HEK293T (cell line): ENCODE measurements at regions not wholly inside any gene's neighbourhood (a gene's known extent, or its start where the extent isn't known, plus 50 kb on each side); places are given as distances from the start of the nearest gene placed in this dataset.

Experiments
- CTCF ChIA-PET: fragments of 350-600 bp; formaldehyde crosslinking; extraction: SDS; loops from one replicate; lab custom pipeline; 2021; ENCODE audit warnings: antibody characterized with exemption, inconsistent platforms; lab: Yijun Ruan, JAX
- POLR2A ChIA-PET: fragments of 350-600 bp; formaldehyde crosslinking; extraction: SDS; loops from one replicate; lab custom pipeline; 2020; ENCODE audit warnings: antibody characterized with exemption, inconsistent platforms; lab: Yijun Ruan, JAX
- DNase-seq: peaks from one replicate; pipeline ENCODE4 v3.0.0; 2012; ENCODE audit warnings: mixed read lengths; ENCODE audit errors: extremely low spot score
- ARNT ChIP-seq: fragments of 450-650 bp; IDR thresholded peaks from 2 replicates; pipeline ENCODE4 v1.6.1; 2017; ENCODE audit warnings: mild to moderate bottlenecking
- BHLHE40 ChIP-seq: fragments of 450-650 bp; IDR thresholded peaks from 2 replicates; pipeline ENCODE4 v1.6.1; 2016; ENCODE audit warnings: mild to moderate bottlenecking, moderate library complexity, borderline replicate concordance
- CTBP1 ChIP-seq: fragments of 450-650 bp; IDR thresholded peaks from 2 replicates; pipeline ENCODE4 v1.6.1; 2016; ENCODE audit warnings: borderline replicate concordance
- ELF4 ChIP-seq: fragments of 450-650 bp; IDR thresholded peaks from 2 replicates; pipeline ENCODE4 v1.6.1; 2017; ENCODE audit warnings: antibody characterized with exemption
- FOXA1 ChIP-seq: fragments of 450-650 bp; IDR thresholded peaks from 2 replicates; pipeline ENCODE4 v1.6.1; 2016; ENCODE audit warnings: mild to moderate bottlenecking
- FOXK2 ChIP-seq: fragments of 450-650 bp; IDR thresholded peaks from 2 replicates; pipeline ENCODE4 v1.6.1; 2016; ENCODE audit warnings: mild to moderate bottlenecking
- FOXM1 ChIP-seq: fragments of 450-650 bp; IDR thresholded peaks from 2 replicates; pipeline ENCODE4 v1.6.1; 2017; ENCODE audit warnings: mild to moderate bottlenecking, borderline replicate concordance
- HDGF ChIP-seq: fragments of 450-650 bp; IDR thresholded peaks from 2 replicates; pipeline ENCODE4 v1.6.1; 2017; ENCODE audit warnings: antibody characterized with exemption, borderline replicate concordance
- L3MBTL2 ChIP-seq: fragments of 450-650 bp; conservative IDR thresholded peaks from 2 replicates; pipeline ENCODE4 v1.6.1; 2016; ENCODE audit warnings: mild to moderate bottlenecking
- LEF1 ChIP-seq: fragments of 450-650 bp; IDR thresholded peaks from 2 replicates; pipeline ENCODE4 v1.6.1; 2017; ENCODE audit warnings: mild to moderate bottlenecking, borderline replicate concordance
- NFRKB ChIP-seq: fragments of 450-650 bp; IDR thresholded peaks from 2 replicates; pipeline ENCODE4 v1.6.1; 2016; ENCODE audit warnings: mild to moderate bottlenecking, moderate library complexity
- SP1 ChIP-seq: fragments of 450-650 bp; IDR thresholded peaks from 2 replicates; pipeline ENCODE4 v1.6.1; 2017
- SUZ12 ChIP-seq: fragments of 450-650 bp; IDR thresholded peaks from 2 replicates; pipeline ENCODE4 v1.6.1; 2016; ENCODE audit warnings: mild to moderate bottlenecking
- TARDBP ChIP-seq: fragments of 450-650 bp; IDR thresholded peaks from 2 replicates; pipeline ENCODE4 v1.6.1; 2016
- ZNF384 ChIP-seq: fragments of 450-650 bp; IDR thresholded peaks from 2 replicates; pipeline ENCODE4 v1.6.1; 2016
- TF ChIP-seq, protein P1 (sequence below): fragments of 450-650 bp; IDR thresholded peaks from 2 replicates; pipeline ENCODE4 v1.6.1; 2016

DNA sequence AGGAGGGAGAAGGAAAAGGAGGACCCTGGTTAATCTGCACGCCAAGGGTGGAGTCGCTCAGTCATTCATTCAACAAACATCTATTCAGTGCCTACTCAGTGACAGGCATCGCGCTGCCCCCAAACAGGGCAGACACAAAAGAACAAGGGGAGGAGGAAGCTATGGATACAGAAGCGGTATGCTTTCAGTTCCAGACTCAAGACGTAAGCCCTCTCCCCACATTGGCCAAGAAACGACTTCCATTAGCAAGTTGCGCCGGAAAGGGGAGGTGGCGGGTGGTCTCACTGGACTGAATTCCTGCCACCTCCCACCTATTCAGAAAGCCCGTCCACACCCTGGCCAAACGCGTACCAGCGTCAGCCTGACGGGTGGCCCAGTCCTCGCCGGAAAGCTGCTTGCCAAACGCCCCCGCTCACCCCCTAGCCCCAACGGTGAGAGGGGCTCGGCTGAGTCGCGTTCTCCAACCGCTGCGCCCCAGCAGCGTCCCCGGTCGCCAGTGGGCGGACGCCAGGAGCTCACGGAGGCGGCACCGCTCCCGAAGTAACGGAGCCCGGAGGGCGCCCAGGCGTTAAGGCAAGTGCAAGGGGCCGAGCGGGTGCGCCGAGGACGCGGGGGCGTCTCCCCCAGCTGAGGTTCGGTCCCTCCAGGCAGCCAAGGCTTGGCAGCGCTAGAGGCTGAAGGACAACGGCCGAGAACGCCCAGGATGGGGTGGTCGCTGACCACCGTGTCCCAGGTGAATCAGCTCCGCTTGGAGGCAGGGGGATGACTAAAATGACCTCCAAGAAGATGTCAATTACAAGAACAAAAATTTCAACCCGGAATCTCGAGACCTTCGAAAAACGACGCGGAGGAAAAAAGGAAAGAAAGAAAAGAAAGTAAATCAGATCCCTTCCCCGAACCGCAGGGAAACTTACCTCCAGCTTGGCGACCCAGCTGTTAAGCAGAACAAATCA lies 470.7 kb downstream of the SOX9 start:
- TF ChIP-seq ZNF384: no peak
- TF ChIP-seq BHLHE40: no peak
- TF ChIP-seq FOXK2: no peak
- ChIA-PET CTCF (interaction anchor here (1.0 to 1.4 kb wide), 3 partner anchors 12 to 35 kb away, joined by 3 to 4 read pairs (median 3); no protein-coding TSS in a partner anchor), POLR2A (interaction anchor here (1.0 to 2.2 kb wide), 3 partner anchors 12 to 31 kb away, joined by 4 to 15 read pairs (median 8); no protein-coding TSS in a partner anchor)
- peak; percentile 38 for DNase-seq

- ChIA-PET POLR2A (interaction anchor here (0.6 to 2.2 kb wide), 8 partner anchors 10 to 32 kb away, joined by 3 to 15 read pairs (median 4); no protein-coding TSS in a partner anchor), CTCF (interaction anchor here (1.0 to 1.4 kb wide), 3 partner anchors 11 to 35 kb away, joined by 3 to 4 read pairs (median 3); no protein-coding TSS in a partner anchor)
- TF ChIP-seq L3MBTL2 (peak; percentile 24; the same call in 1 of the 2 replicates), ELF4 (peak; percentile 94), HDGF (no peak), TARDBP (no peak)
- peak; percentile 96 for DNase-seq
Observed at GRCh38 chr17:72592242-72592966, 471.6 kb downstream of the SOX9 start.

- no peak for DNase-seq
- POLR2A ChIA-PET: interaction anchor here (0.6 to 2.2 kb wide), 7 partner anchors 9 to 31 kb away, joined by 3 to 15 read pairs (median 5); no protein-coding TSS in a partner anchor
- no peak for TF ChIP-seq BHLHE40
- TF ChIP-seq SP1: no peak
- TF ChIP-seq ARNT: no peak
- TF ChIP-seq, protein P1, sequence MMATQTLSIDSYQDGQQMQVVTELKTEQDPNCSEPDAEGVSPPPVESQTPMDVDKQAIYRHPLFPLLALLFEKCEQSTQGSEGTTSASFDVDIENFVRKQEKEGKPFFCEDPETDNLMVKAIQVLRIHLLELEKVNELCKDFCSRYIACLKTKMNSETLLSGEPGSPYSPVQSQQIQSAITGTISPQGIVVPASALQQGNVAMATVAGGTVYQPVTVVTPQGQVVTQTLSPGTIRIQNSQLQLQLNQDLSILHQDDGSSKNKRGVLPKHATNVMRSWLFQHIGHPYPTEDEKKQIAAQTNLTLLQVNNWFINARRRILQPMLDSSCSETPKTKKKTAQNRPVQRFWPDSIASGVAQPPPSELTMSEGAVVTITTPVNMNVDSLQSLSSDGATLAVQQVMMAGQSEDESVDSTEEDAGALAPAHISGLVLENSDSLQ: no peak
- no peak for TF ChIP-seq FOXA1
- CTCF ChIA-PET: interaction anchor here (1.4 kb wide), 1 partner anchor 33 kb away, joined by 4 read pairs; no protein-coding TSS in a partner anchor
Observed at GRCh38 chr17:72592967-72593325, 472.1 kb downstream of the SOX9 start.

DNA sequence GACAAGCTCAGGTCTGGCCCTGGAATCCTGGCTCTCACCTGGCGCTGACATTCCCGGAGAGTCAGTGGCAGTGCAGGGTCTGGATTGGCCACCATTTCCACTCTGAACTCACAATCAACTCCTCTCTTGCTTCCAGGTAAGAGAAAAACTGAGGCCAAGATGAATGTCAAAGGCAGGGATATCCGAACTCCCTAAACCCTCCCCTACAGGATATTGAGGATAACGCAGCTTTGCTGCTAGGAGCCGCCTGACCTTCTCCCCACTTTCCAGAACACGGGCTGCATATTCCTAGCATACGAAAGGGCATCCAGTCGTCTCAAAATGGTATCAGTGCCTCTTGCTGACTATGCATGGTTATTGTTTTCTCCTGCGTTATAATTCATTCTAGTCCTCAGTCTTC lies 473.4 kb downstream of the SOX9 start:
- TF ChIP-seq L3MBTL2: no peak
- no peak for TF ChIP-seq FOXM1
- no peak for TF ChIP-seq FOXA1
- no peak for TF ChIP-seq ARNT
- no peak for TF ChIP-seq NFRKB
- TF ChIP-seq, protein P1: no peak
- TF ChIP-seq LEF1: no peak
- no peak for TF ChIP-seq FOXK2
- TF ChIP-seq BHLHE40: no peak
- TF ChIP-seq CTBP1: no peak
- no peak for TF ChIP-seq SUZ12
- no peak for TF ChIP-seq HDGF
- TF ChIP-seq SP1: no peak
- no peak for TF ChIP-seq ELF4
- no peak for TF ChIP-seq ZNF384
- no peak for TF ChIP-seq TARDBP
- no peak for DNase-seq
- ChIA-PET POLR2A (no interaction called here), CTCF (interaction anchor here (0.6 to 1.5 kb wide), 3 partner anchors 34 to 145 kb away, joined by 3 to 5 read pairs (median 4); no protein-coding TSS in a partner anchor)
